RWPE2 (cell line): ENCODE measurements at regions not wholly inside any gene's neighbourhood (a gene's known extent, or its start where the extent isn't known, plus 50 kb on each side); places are given as distances from the start of the nearest gene placed in this dataset.

Experiments
- ATAC-seq: fragments of 200-7000 bp; cut with Tn5 transposase; 3 replicates; pipeline ENCODE4 v1.9.1; 2021; ENCODE audit warnings: low read depth
- DNase-seq: peaks from one replicate; pipeline ENCODE4 v3.0.0-alpha.2; 2020; ENCODE audit warnings: low spot score
- H3K27ac ChIP-seq: fragments of 450-650 bp; 2 replicates; pipeline ENCODE4 v1.5.1; 2017; ENCODE audit warnings: mild to moderate bottlenecking; ENCODE audit not compliant: poor library complexity, severe bottlenecking
- H3K27me3 ChIP-seq: fragments of 250-450 bp; sonication (Bioruptor Pico); 2 replicates; pipeline ENCODE4 v1.5.1; 2021; ENCODE audit warnings: mild to moderate bottlenecking, moderate library complexity; ENCODE audit not compliant: insufficient read depth, poor library complexity, severe bottlenecking
- H3K36me3 ChIP-seq: fragments of 250-450 bp; sonication (Bioruptor Pico); 2 replicates; pipeline ENCODE4 v1.5.1; 2020; ENCODE audit warnings: low read depth, mild to moderate bottlenecking, moderate library complexity
- H3K4me1 ChIP-seq: fragments of 250-450 bp; sonication (Bioruptor Pico); 2 replicates; pipeline ENCODE4 v1.5.1; 2021; ENCODE audit warnings: mild to moderate bottlenecking, moderate library complexity; ENCODE audit not compliant: insufficient read depth, poor library complexity, severe bottlenecking
- H3K4me3 ChIP-seq: fragments of 250-450 bp; sonication (Bioruptor Pico); 2 replicates; pipeline ENCODE4 v1.5.1; 2021; ENCODE audit warnings: mild to moderate bottlenecking, moderate library complexity; ENCODE audit not compliant: severe bottlenecking
- H3K9me3 ChIP-seq: fragments of 250-450 bp; sonication (Bioruptor Pico); 2 replicates; pipeline ENCODE4 v1.5.1; 2021; ENCODE audit warnings: mild to moderate bottlenecking, moderate library complexity; ENCODE audit not compliant: severe bottlenecking
- CTCF ChIP-seq: fragments of 450-650 bp; IDR thresholded peaks from one replicate; pipeline ENCODE4 v1.5.1; 2017; ENCODE audit warnings: mild to moderate bottlenecking, moderate library complexity; ENCODE audit not compliant: poor library complexity, severe bottlenecking

- DNase-seq (no peak), ATAC-seq (no peak; the same call in 2 of the 3 replicates)
- Histone ChIP-seq H3K27me3 (no peaks in the 10 kb centered on the region), H3K4me1 (no peaks in the 10 kb centered on the region), H3K27ac (no peak overlapping the region), H3K4me3 (no peak overlapping the region), H3K36me3 (no peaks in the 10 kb centered on the region), H3K9me3 (no peaks in the 10 kb centered on the region)
- no peak for TF ChIP-seq CTCF
These were observed 326.3 kb upstream of the DIO3 start for GRCh38 chr14:101234999-101235334.

GRCh38 chr14:101235335-101236103, 325.8 kb upstream of the DIO3 start:
- Histone ChIP-seq H3K4me3 (no peak overlapping the region), H3K4me1 (no peaks in the 10 kb centered on the region), H3K9me3 (no peaks in the 10 kb centered on the region), H3K27me3 (no peaks in the 10 kb centered on the region), H3K36me3 (no peaks in the 10 kb centered on the region), H3K27ac (no peak overlapping the region)
- peak; percentile 85 for ATAC-seq
- peak; percentile 70 for DNase-seq
- peak; percentile 87 for TF ChIP-seq CTCF

GRCh38 chr14:101236496-101237251, 324.6 kb upstream of the DIO3 start:
- Histone ChIP-seq H3K27me3 (no peaks in the 10 kb centered on the region), H3K4me3 (no peak overlapping the region), H3K27ac (no peak overlapping the region), H3K9me3 (no peaks in the 10 kb centered on the region), H3K36me3 (no peaks in the 10 kb centered on the region), H3K4me1 (no peaks in the 10 kb centered on the region)
- DNase-seq (no peak), ATAC-seq (no peak)
- TF ChIP-seq CTCF: no peak

- Histone ChIP-seq H3K27ac (no peak overlapping the region), H3K27me3 (no peaks in the 10 kb centered on the region), H3K9me3 (no peaks in the 10 kb centered on the region), H3K36me3 (no peaks in the 10 kb centered on the region), H3K4me3 (no peak overlapping the region), H3K4me1 (no peaks in the 10 kb centered on the region)
- no peak for ATAC-seq
- DNase-seq: no peak
- no peak for TF ChIP-seq CTCF
These were observed 324.1 kb upstream of the DIO3 start for GRCh38 chr14:101237252-101237616.

DNA sequence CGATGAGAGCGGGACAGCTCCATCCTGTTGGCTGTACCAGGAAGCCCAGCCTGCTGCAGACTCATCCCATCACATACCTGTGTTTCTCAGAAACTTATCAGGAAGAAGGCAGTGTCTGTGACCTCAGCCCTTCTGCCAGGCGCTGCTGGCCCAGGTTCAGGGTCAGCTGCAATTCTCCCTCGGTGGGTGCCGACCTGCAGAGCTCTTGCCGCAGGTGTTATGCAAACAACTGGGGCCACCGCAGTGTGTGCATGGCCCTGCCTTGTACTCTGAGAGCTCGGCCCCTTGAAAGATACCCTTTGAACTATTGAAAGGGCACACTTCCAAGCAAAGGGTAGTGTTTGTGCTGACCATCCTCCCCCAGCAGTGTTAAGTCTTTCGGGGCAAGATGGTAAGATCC, 322.2 kb upstream of the DIO3 start:
- peaks cover 4% of the 10 kb centered on the region for H3K4me1 ChIP-seq
- ATAC-seq (no peak), DNase-seq (no peak)
- TF ChIP-seq CTCF: no peak
- no peaks in the 10 kb centered on the region for H3K36me3 ChIP-seq
- H3K27me3 ChIP-seq: no peaks in the 10 kb centered on the region
- no peaks in the 10 kb centered on the region for H3K9me3 ChIP-seq
- H3K27ac ChIP-seq: no peak overlapping the region
- H3K4me3 ChIP-seq: no peak overlapping the region
